Loucy (cell line): ENCODE measurements at regions not wholly inside any gene's neighbourhood (a gene's known extent, or its start where the extent isn't known, plus 50 kb on each side); places are given as distances from the start of the nearest gene placed in this dataset.

Experiments
- H2AFZ ChIP-seq: fragments of 200-600 bp; sonication (generic); 2 replicates; pipeline ENCODE4 v1.6.0; 2016; ENCODE audit warnings: antibody characterized with exemption, mild to moderate bottlenecking, low read length, moderate library complexity
- H3F3A ChIP-seq: fragments of 200-600 bp; 2 replicates; pipeline ENCODE4 v1.6.0; 2016; ENCODE audit warnings: antibody characterized with exemption, low read depth, mild to moderate bottlenecking
- H3K27me3 ChIP-seq: fragments of 200-600 bp; sonication (generic); 2 replicates; pipeline ENCODE4 v1.6.1; 2014; ENCODE audit warnings: low read length, mild to moderate bottlenecking; ENCODE audit not compliant: insufficient read depth, poor library complexity, severe bottlenecking
- H3K36me3 ChIP-seq: fragments of 200-600 bp; sonication (generic); 2 replicates; pipeline ENCODE4 v1.6.1; 2016; ENCODE audit warnings: low read length; ENCODE audit not compliant: insufficient read depth
- H3K4me1 ChIP-seq: fragments of 200-600 bp; sonication (generic); 2 replicates; pipeline ENCODE4 v1.5.1; 2014; ENCODE audit warnings: low read length, mild to moderate bottlenecking; ENCODE audit not compliant: insufficient read depth, poor library complexity, severe bottlenecking
- H3K4me2 ChIP-seq: fragments of 200-600 bp; sonication (generic); 2 replicates; pipeline ENCODE4 v1.6.0; 2014; ENCODE audit warnings: antibody characterized with exemption, low read length, low read depth, mild to moderate bottlenecking; ENCODE audit not compliant: poor library complexity, severe bottlenecking
- H3K4me3 ChIP-seq: fragments of 200-600 bp; sonication (generic); 2 replicates; pipeline ENCODE4 v1.5.1; 2014; ENCODE audit warnings: low read length, mild to moderate bottlenecking, mixed read lengths; ENCODE audit not compliant: poor library complexity, severe bottlenecking
- H3K79me2 ChIP-seq: fragments of 200-600 bp; sonication (generic); 2 replicates; pipeline ENCODE4 v1.6.1; 2014; ENCODE audit warnings: low read length; ENCODE audit not compliant: insufficient read depth
- H3K9ac ChIP-seq: fragments of 200-600 bp; sonication (generic); 2 replicates; pipeline ENCODE4 v1.6.0; 2014; ENCODE audit warnings: mild to moderate bottlenecking, low read depth, low read length, moderate library complexity; ENCODE audit not compliant: poor library complexity, severe bottlenecking
- H3K9me2 ChIP-seq: fragments of 200-600 bp; sonication (generic); replicated peaks from 2 replicates; pipeline ENCODE4 v1.6.1; 2016; ENCODE audit warnings: low read depth, low read length, mixed read lengths
- H3K9me3 ChIP-seq: fragments of 200-600 bp; sonication (generic); 2 replicates; pipeline ENCODE4 v1.6.1; 2014; ENCODE audit warnings: mild to moderate bottlenecking, antibody characterized with exemption, low read length, low read depth; ENCODE audit not compliant: insufficient read depth
- H4K20me1 ChIP-seq: fragments of 200-600 bp; sonication (generic); 2 replicates; pipeline ENCODE4 v1.6.0; 2014; ENCODE audit warnings: antibody characterized with exemption, low read length, mild to moderate bottlenecking; ENCODE audit not compliant: insufficient read depth, poor library complexity, severe bottlenecking
- CTCF ChIP-seq: fragments of 200-600 bp; sonication (generic); conservative IDR thresholded peaks from 2 replicates; pipeline ENCODE4 v1.5.1; 2014; ENCODE audit warnings: mild to moderate bottlenecking, antibody characterized with exemption, low read length
- EZH2phosphoT487 ChIP-seq: fragments of 200-600 bp; IDR thresholded peaks from 2 replicates; pipeline ENCODE4 v1.6.1; 2018; ENCODE audit warnings: antibody characterized with exemption, mild to moderate bottlenecking, moderate library complexity, borderline replicate concordance

- Histone ChIP-seq H3K9me2 (no peaks in the 10 kb centered on the region), H2AFZ (no peak overlapping the region), H3K9me3 (no peaks in the 10 kb centered on the region), H3K27me3 (no peaks in the 10 kb centered on the region), H3K4me3 (no peak overlapping the region), H3K9ac (no peak overlapping the region), H3K4me2 (no peak overlapping the region), H3K4me1 (no peaks in the 10 kb centered on the region), H3F3A (no peaks in the 10 kb centered on the region), H3K79me2 (no peaks in the 10 kb centered on the region), H4K20me1 (no peaks in the 10 kb centered on the region), H3K36me3 (no peaks in the 10 kb centered on the region)
- no peak for TF ChIP-seq EZH2phosphoT487
- TF ChIP-seq CTCF = no peak
Measured at GRCh38 chr16:65281586-65281985, 159.7 kb upstream of the CDH11 start.

GRCh38 chr16:65280845-65281512, 159.1 kb upstream of the CDH11 start:
- Histone ChIP-seq H3K4me2 (no peak overlapping the region), H2AFZ (no peak overlapping the region), H3K36me3 (no peaks in the 10 kb centered on the region)

GRCh38 chr16:65279576-65279975, 157.7 kb upstream of the CDH11 start:
- Histone ChIP-seq H2AFZ (no peak overlapping the region), H3F3A (no peaks in the 10 kb centered on the region), H3K4me3 (no peak overlapping the region), H3K27me3 (no peaks in the 10 kb centered on the region), H3K4me1 (no peaks in the 10 kb centered on the region), H3K9ac (no peak overlapping the region), H3K4me2 (no peak overlapping the region), H3K36me3 (no peaks in the 10 kb centered on the region), H3K9me2 (no peaks in the 10 kb centered on the region), H4K20me1 (no peaks in the 10 kb centered on the region), H3K9me3 (no peaks in the 10 kb centered on the region), H3K79me2 (no peaks in the 10 kb centered on the region)
- TF ChIP-seq CTCF (no peak), EZH2phosphoT487 (no peak)

More at GRCh38 chr16:65280845-65281512, 159.1 kb upstream of the CDH11 start:
- H3K79me2 ChIP-seq = no peaks in the 10 kb centered on the region
- no peaks in the 10 kb centered on the region for H3K27me3 ChIP-seq
- no peaks in the 10 kb centered on the region for H3K9me2 ChIP-seq
- no peaks in the 10 kb centered on the region for H4K20me1 ChIP-seq
- H3F3A ChIP-seq = no peaks in the 10 kb centered on the region
- no peaks in the 10 kb centered on the region for H3K4me1 ChIP-seq
- H3K9ac ChIP-seq = no peak overlapping the region
- no peak overlapping the region for H3K4me3 ChIP-seq
- no peaks in the 10 kb centered on the region for H3K9me3 ChIP-seq
- TF ChIP-seq EZH2phosphoT487 = no peak
- TF ChIP-seq CTCF = no peak
